Keratinocyte (primary cell): ENCODE measurements at regions not wholly inside any gene's neighbourhood (a gene's known extent, or its start where the extent isn't known, plus 50 kb on each side); places are given as distances from the start of the nearest gene placed in this dataset.

Experiments used
- DNase-seq: peaks from one replicate; pipeline ENCODE4 v3.0.0-alpha.2; 2011; ENCODE audit warnings: low read depth, missing footprints, low spot score
- FAIRE-seq: peaks from 2 replicates; lab custom pipeline; 2011; peaks lifted over from hg19 to GRCh38; lab: Jason Lieb, UNC
- H2AFZ ChIP-seq: 2 replicates; pipeline ENCODE4 v1.6.0; 2012; ENCODE audit warnings: low read length, control low read depth, inconsistent platforms; ENCODE audit not compliant: control insufficient read depth
- H3K27ac ChIP-seq: 2 replicates; pipeline ENCODE4 v1.5.1; 2011; ENCODE audit warnings: low read length; ENCODE audit not compliant: control insufficient read depth, insufficient read depth
- H3K27me3 ChIP-seq: 3 replicates; pipeline ENCODE4 v1.6.0; 2011; ENCODE audit warnings: low read length; ENCODE audit not compliant: control insufficient read depth, insufficient read depth; ENCODE audit errors: extremely low read depth
- H3K36me3 ChIP-seq, 2 experiments: 2 replicates in 1 of 2; 3 replicates in 1 of 2; pipeline ENCODE4 v1.5.1; 2011; ENCODE audit warnings: low read length in 2 of 2, mild to moderate bottlenecking in 1 of 2; ENCODE audit not compliant: control insufficient read depth in 2 of 2, insufficient read depth in 2 of 2; ENCODE audit errors: extremely low read depth in 1 of 2
- H3K4me1 ChIP-seq: 3 replicates; pipeline ENCODE4 v1.5.1; 2011; ENCODE audit warnings: low read length; ENCODE audit not compliant: control insufficient read depth, insufficient read depth; ENCODE audit errors: extremely low read depth
- H3K4me2 ChIP-seq: 3 replicates; pipeline ENCODE4 v1.6.0; 2011; ENCODE audit warnings: low read depth, low read length; ENCODE audit not compliant: control insufficient read depth, insufficient read depth; ENCODE audit errors: extremely low read depth
- H3K4me3 ChIP-seq, 3 experiments: fragments of 200-600 bp in 1 of 3; sonication (generic) in 1 of 3; 2 replicates in 2 of 3; 3 replicates in 1 of 3; pipeline ENCODE4 v1.5.1; 2011 to 2016; ENCODE audit warnings: low read length in 3 of 3, mild to moderate bottlenecking in 3 of 3, control low read depth in 2 of 3, inconsistent platforms in 1 of 3, low read depth in 1 of 3, mixed read lengths in 1 of 3, mixed run types in 1 of 3, moderate library complexity in 1 of 3; ENCODE audit not compliant: control insufficient read depth in 2 of 3, insufficient read depth in 2 of 3; ENCODE audit errors: extremely low read depth in 1 of 3
- H3K79me2 ChIP-seq: 2 replicates; pipeline ENCODE4 v1.6.0; 2012; ENCODE audit warnings: low read length; ENCODE audit not compliant: control insufficient read depth, insufficient read depth
- H3K9ac ChIP-seq: 3 replicates; pipeline ENCODE4 v1.6.0; 2011; ENCODE audit warnings: low read length; ENCODE audit not compliant: control insufficient read depth, insufficient read depth; ENCODE audit errors: extremely low read depth
- H3K9me1 ChIP-seq: 3 replicates; pipeline ENCODE4 v1.6.0; 2011; ENCODE audit warnings: low read length; ENCODE audit not compliant: control insufficient read depth, insufficient read depth; ENCODE audit errors: extremely low read depth
- H3K9me3 ChIP-seq: 2 replicates; pipeline ENCODE4 v1.5.1; 2012; ENCODE audit warnings: low read depth, low read length; ENCODE audit not compliant: control insufficient read depth
- H4K20me1 ChIP-seq: 3 replicates; pipeline ENCODE4 v1.6.0; 2011; ENCODE audit warnings: low read length; ENCODE audit not compliant: control insufficient read depth, insufficient read depth; ENCODE audit errors: extremely low read depth
- CTCF ChIP-seq, 3 experiments: IDR thresholded peaks in 1 of 3; conservative IDR thresholded peaks in 1 of 3; optimal IDR thresholded peaks in 1 of 3; 2 replicates in 2 of 3; 3 replicates in 1 of 3; pipeline versions ENCODE3 to v1.5.1; 2011; ENCODE audit warnings: low read length in 3 of 3, mild to moderate bottlenecking in 3 of 3, moderate library complexity in 2 of 3, control low read depth in 1 of 3, inconsistent platforms in 1 of 3; ENCODE audit not compliant: insufficient read depth in 2 of 3; ENCODE audit errors: extremely low read depth in 1 of 3
- EZH2 ChIP-seq: IDR thresholded peaks from one replicate; pipeline ENCODE4 v1.6.1; 2012; ENCODE audit warnings: inconsistent platforms, mild to moderate bottlenecking, low read length, moderate library complexity
- dilution Hi-C: fragments of 300-500 bp; cut with MboI; formaldehyde crosslinking; loops from one replicate; pipeline ENCODE4 v1.7.0; 2020; ENCODE audit warnings: low sequenced_read_pairs; ENCODE audit not compliant: extremely low pct_ligation_motif_present

GRCh38 chr10:117716889-117717288 lies 174.3 kb downstream of the EMX2 start:
- no peak for FAIRE-seq
- Histone ChIP-seq H3K9ac (no peak overlapping the region), H3K4me2 (no peak overlapping the region), H3K4me1 (no peaks in the 10 kb centered on the region), H3K4me3 (no peak overlapping the region), H4K20me1 (no peaks in the 10 kb centered on the region), H3K9me1 (no peaks in the 10 kb centered on the region), H3K79me2 (no peaks in the 10 kb centered on the region), H3K27ac (no peak overlapping the region), H3K36me3 (no peaks in the 10 kb centered on the region), H3K9me3 (no peaks in the 10 kb centered on the region), H3K27me3 (no peaks in the 10 kb centered on the region), H2AFZ (no peak overlapping the region)
- TF ChIP-seq CTCF (optimal IDR thresholded peaks at IDR 0.05 in 1 of 3, IDR thresholded peaks at IDR 0.05 in 1 of 3, conservative IDR thresholded peaks at IDR 0.05 in 1 of 3; ENCODE audit: extremely low read depth in 1 of 3, insufficient read depth in 2 of 3, low read length in 3 of 3) (no peak), EZH2 (no peak)
- DNase-seq = no peak
- dilution Hi-C loops = no loop called here

- Histone ChIP-seq H3K4me3 (no peak overlapping the region), H3K4me2 (no peak overlapping the region), H3K4me1 (no peaks in the 10 kb centered on the region), H4K20me1 (no peaks in the 10 kb centered on the region), H3K27me3 (no peaks in the 10 kb centered on the region), H3K9me3 (no peaks in the 10 kb centered on the region), H3K36me3 (no peaks in the 10 kb centered on the region), H2AFZ (no peak overlapping the region), H3K79me2 (no peaks in the 10 kb centered on the region), H3K9ac (no peak overlapping the region), H3K27ac (no peak overlapping the region), H3K9me1 (no peaks in the 10 kb centered on the region)
- dilution Hi-C loops = no loop called here
- TF ChIP-seq EZH2 (no peak), CTCF (optimal IDR thresholded peaks at IDR 0.05 in 1 of 3, IDR thresholded peaks at IDR 0.05 in 1 of 3, conservative IDR thresholded peaks at IDR 0.05 in 1 of 3; ENCODE audit: extremely low read depth in 1 of 3, insufficient read depth in 2 of 3, low read length in 3 of 3) (no peak)
- FAIRE-seq (no peak), DNase-seq (no peak)
These were observed 176.7 kb downstream of the EMX2 start for GRCh38 chr10:117718986-117719920.
